D721Med (cell line): ENCODE measurements at regions not wholly inside any gene's neighbourhood (a gene's known extent, or its start where the extent isn't known, plus 50 kb on each side); places are given as distances from the start of the nearest gene placed in this dataset.
"Not testable (repeated sequence)": the region's sequence is repeated elsewhere in the genome, so short reads cannot be mapped to it uniquely, and the experiment has no call there.

Experiments
- DNase-seq: peaks from one replicate; pipeline ENCODE4 v3.0.0; 2011; ENCODE audit warnings: low spot score; ENCODE audit not compliant: insufficient read length
- FAIRE-seq: peaks from 2 replicates; lab custom pipeline; 2011; peaks lifted over from hg19 to GRCh38; lab: Jason Lieb, UNC
- TF ChIP-seq, protein P1 (sequence below): IDR thresholded peaks from 2 replicates; pipeline ENCODE4 v1.5.1; 2012; ENCODE audit warnings: mild to moderate bottlenecking, control low read depth; ENCODE audit not compliant: insufficient read depth; ENCODE audit errors: missing control alignments

- FAIRE-seq = no peak
- DNase-seq = no peak
- TF ChIP-seq, protein P1, sequence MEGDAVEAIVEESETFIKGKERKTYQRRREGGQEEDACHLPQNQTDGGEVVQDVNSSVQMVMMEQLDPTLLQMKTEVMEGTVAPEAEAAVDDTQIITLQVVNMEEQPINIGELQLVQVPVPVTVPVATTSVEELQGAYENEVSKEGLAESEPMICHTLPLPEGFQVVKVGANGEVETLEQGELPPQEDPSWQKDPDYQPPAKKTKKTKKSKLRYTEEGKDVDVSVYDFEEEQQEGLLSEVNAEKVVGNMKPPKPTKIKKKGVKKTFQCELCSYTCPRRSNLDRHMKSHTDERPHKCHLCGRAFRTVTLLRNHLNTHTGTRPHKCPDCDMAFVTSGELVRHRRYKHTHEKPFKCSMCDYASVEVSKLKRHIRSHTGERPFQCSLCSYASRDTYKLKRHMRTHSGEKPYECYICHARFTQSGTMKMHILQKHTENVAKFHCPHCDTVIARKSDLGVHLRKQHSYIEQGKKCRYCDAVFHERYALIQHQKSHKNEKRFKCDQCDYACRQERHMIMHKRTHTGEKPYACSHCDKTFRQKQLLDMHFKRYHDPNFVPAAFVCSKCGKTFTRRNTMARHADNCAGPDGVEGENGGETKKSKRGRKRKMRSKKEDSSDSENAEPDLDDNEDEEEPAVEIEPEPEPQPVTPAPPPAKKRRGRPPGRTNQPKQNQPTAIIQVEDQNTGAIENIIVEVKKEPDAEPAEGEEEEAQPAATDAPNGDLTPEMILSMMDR = no peak
Measured at GRCh38 chr6:169131390-169131789, 122.3 kb downstream of the THBS2 start.

GRCh38 chr6:169130113-169130512 is 123.5 kb downstream of the THBS2 start:
- FAIRE-seq = no peak
- TF ChIP-seq, protein P1 = no peak
- no peak for DNase-seq

GRCh38 chr6:169121013-169121412 is 132.6 kb downstream of the THBS2 start:
- TF ChIP-seq, protein P1 = no peak
- DNase-seq (no peak), FAIRE-seq (no peak)

- no peak for FAIRE-seq
- no peak for DNase-seq
- TF ChIP-seq, protein P1 = no peak
Measured at GRCh38 chr6:169119669-169120068, 134.0 kb downstream of the THBS2 start.

DNA sequence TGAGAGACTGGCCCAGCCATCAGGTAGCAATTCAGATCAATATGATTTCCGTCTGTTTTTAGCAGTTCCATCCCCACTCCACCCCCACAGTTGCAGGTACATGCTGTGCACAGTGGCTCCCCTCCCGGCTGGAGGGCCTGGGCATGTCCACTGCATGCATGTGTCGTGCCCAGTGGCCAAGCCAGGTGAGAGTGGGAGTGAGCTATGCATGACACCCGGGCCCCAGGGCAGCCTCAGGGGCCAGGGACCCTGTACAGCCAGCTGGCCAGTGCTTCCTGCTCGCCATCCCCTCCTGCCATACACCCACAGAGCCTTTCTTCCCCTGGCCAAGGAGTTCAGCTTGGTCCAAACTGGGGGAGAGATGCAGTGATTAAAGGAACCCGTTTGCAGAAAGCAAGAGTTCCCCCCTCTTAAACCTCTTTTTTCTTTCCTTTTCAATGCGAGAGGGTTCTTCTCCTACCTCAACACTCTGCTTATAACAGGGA is 135.3 kb downstream of the THBS2 start:
- TF ChIP-seq, protein P1 = no peak
- no peak for FAIRE-seq

GRCh38 chr6:169117663-169118062 is 136.0 kb downstream of the THBS2 start:
- FAIRE-seq = no peak

More for the DNA sequence above, 135.3 kb downstream of the THBS2 start:
- DNase-seq = no peak

DNA sequence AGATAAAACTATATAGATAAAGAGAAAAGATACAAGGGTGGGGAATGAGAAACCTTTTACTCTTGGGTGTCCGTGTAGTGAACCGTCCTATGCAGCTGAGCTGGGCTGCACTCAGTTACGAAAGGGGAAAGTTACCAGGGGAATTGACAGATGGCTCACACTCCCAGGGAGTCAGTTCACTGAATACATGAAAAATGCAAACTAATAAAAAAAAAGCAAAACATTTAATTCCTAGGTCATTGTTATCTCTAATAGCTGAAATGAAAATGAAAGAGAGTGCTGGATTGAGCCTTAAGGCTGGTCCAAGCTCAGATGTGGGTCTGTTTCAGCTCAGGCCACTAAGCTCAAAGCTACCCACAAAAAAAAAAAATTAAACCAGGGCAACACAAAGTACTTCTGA is 138.0 kb downstream of the THBS2 start:
- TF ChIP-seq, protein P1 = no peak
- DNase-seq (no peak), FAIRE-seq (no peak)

More at GRCh38 chr6:169117663-169118062, 136.0 kb downstream of the THBS2 start:
- DNase-seq = no peak
- TF ChIP-seq, protein P1 = no peak

DNA sequence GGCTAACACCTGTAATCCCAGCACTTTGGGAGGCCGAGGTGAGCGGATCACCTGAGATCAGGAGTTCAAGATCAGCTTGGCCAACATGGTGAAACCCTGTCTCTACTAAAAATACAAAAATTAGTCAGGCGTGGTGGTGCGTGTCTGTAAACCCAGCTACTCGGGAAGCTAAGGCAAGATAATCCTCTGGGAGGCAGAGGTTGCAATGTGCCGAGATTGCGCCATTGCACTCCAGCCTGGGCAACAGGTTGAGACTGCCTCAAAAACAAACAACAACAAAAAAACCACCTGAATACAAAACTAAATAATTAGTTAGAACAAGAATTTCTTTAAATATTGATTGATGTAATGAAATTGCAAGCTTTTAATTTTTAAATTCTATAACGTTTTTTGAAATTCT is 139.0 kb downstream of the THBS2 start:
- DNase-seq, FAIRE-seq: not testable (repeated sequence)
